Nephron (organoid): ENCODE measurements at regions not wholly inside any gene's neighbourhood (a gene's known extent, or its start where the extent isn't known, plus 50 kb on each side); places are given as distances from the start of the nearest gene placed in this dataset.

Experiments
- H3K27ac Mint-ChIP-seq, 3 experiments: 2 replicates each; pipeline ENCODE4 v1.8.0; 2020; ENCODE audit warnings: mixed read lengths in 3 of 3, mild to moderate bottlenecking in 2 of 3, moderate library complexity in 1 of 3
- H3K27me3 Mint-ChIP-seq: 2 replicates; pipeline ENCODE4 v1.8.0; 2021; ENCODE audit warnings: low read depth, mild to moderate bottlenecking, moderate library complexity, mixed read lengths
- H3K36me3 Mint-ChIP-seq: 2 replicates; pipeline ENCODE4 v1.8.0; 2020; ENCODE audit warnings: low read depth, mixed read lengths
- H3K4me1 Mint-ChIP-seq: 2 replicates; pipeline ENCODE4 v1.8.0; 2020; ENCODE audit warnings: mixed read lengths
- H3K4me3 Mint-ChIP-seq, 3 experiments: 2 replicates each; pipeline ENCODE4 v1.8.0; 2020; ENCODE audit warnings: mild to moderate bottlenecking in 3 of 3, mixed read lengths in 3 of 3, moderate library complexity in 2 of 3
- H3K9me3 Mint-ChIP-seq: 2 replicates; pipeline ENCODE4 v1.8.0; 2020; ENCODE audit warnings: mixed read lengths
- TF ChIP-seq, protein P1 (sequence below), 3 experiments: fragments of 200-600 bp; sonication (generic); IDR thresholded peaks; one replicate each; pipeline ENCODE4 v1.5.0; 2021; ENCODE audit warnings: antibody characterized with exemption in 3 of 3; ENCODE audit not compliant: unreplicated experiment in 3 of 3

DNA sequence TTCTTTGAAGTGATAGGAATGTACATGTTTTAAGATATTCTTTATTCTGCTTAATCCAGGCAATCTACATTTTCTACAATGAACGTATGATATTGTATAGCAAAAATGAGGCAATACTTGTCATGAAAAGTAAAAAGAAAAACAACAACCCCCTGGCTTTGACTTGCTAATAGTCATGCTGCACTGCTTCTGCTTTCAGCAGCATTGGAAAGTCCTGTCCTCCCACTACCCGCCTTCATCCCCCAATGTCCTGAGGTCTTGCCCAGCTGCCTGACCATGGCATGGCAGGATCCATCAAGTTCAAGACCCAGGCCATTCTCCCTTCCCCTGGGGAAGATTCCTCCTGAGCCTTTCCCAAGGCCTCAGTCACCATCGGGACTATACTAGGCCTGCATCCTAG lies 156.5 kb downstream of the SH3BGRL2 start:
- Mint-ChIP-seq H3K4me3 (no peak overlapping the region), H3K27ac (peak overlapping the region in 1 of 3 experiments; percentile 64), H3K27me3 (no peaks in the 10 kb centered on the region), H3K9me3 (no peaks in the 10 kb centered on the region), H3K4me1 (peaks cover 6% of the 10 kb centered on the region), H3K36me3 (no peaks in the 10 kb centered on the region)
- TF ChIP-seq, protein P1, sequence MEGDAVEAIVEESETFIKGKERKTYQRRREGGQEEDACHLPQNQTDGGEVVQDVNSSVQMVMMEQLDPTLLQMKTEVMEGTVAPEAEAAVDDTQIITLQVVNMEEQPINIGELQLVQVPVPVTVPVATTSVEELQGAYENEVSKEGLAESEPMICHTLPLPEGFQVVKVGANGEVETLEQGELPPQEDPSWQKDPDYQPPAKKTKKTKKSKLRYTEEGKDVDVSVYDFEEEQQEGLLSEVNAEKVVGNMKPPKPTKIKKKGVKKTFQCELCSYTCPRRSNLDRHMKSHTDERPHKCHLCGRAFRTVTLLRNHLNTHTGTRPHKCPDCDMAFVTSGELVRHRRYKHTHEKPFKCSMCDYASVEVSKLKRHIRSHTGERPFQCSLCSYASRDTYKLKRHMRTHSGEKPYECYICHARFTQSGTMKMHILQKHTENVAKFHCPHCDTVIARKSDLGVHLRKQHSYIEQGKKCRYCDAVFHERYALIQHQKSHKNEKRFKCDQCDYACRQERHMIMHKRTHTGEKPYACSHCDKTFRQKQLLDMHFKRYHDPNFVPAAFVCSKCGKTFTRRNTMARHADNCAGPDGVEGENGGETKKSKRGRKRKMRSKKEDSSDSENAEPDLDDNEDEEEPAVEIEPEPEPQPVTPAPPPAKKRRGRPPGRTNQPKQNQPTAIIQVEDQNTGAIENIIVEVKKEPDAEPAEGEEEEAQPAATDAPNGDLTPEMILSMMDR (IDR thresholded peaks at IDR 0.05; ENCODE audit: unreplicated experiment in 3 of 3), result no peak

DNA sequence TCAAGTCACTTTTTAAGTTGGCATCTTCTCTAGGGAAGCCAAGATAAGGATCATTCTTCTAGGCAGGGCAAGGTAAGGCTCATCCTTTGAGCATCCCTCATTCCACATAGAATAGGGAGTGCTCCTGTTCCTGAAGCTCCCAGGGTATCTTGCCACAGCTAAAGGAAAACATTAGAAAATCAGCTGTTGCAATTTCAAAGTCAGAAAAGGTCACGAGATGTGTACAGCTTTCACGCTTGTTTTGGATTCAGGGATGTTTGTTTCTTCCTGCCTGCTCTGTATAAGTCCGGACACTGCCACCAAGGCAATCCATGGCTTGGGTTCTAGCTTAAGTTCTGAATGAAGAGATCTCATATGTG lies 153.2 kb downstream of the SH3BGRL2 start:
- no peak overlapping the region for H3K4me3 Mint-ChIP-seq
- no peaks in the 10 kb centered on the region for H3K27me3 Mint-ChIP-seq
- H3K4me1 Mint-ChIP-seq, result peaks cover 6% of the 10 kb centered on the region
- TF ChIP-seq, protein P1 (IDR thresholded peaks at IDR 0.05; ENCODE audit: unreplicated experiment in 3 of 3), result no peak
- H3K36me3 Mint-ChIP-seq, result no peaks in the 10 kb centered on the region
- no peak overlapping the region for H3K27ac Mint-ChIP-seq
- no peaks in the 10 kb centered on the region for H3K9me3 Mint-ChIP-seq

DNA sequence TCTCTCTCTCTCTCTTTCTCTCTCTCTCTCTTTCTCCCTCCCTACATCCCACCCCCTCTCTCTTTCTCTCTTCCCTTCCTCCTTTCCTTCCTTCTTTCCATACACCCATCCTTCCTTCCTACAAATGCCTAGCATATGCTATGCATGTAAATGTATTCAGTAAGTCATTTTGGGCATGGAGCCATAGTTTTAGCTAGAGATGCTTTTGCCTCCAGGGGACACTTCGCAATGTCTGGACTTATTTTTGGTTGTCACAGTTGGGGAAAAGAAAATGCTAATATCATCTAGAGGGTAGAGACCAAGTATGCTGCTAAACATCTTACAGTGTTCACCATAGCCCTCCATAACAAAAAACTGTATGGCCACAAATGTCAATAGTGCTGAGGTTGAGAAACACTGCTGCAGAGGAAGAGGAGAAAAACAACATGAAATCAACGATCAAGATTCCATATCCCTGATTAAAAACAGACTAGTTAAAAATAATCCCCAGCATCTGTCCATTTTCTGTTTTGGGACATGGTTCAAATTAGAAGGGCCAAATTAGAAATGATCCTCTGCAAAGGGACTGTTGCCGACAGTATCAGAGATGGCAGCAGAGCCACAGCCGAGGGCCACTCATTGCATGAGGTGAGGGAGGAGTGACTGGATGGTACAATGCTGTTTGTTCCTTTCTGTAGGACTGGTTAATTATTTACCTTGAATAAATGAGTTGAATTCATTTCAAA lies 152.7 kb downstream of the SH3BGRL2 start:
- Mint-ChIP-seq H3K27me3 (no peaks in the 10 kb centered on the region), H3K36me3 (no peaks in the 10 kb centered on the region), H3K4me1 (peaks cover 6% of the 10 kb centered on the region), H3K4me3 (no peak overlapping the region), H3K9me3 (no peaks in the 10 kb centered on the region), H3K27ac (no peak overlapping the region)
- TF ChIP-seq, protein P1 (IDR thresholded peaks at IDR 0.05; ENCODE audit: unreplicated experiment in 3 of 3), result no peak

DNA sequence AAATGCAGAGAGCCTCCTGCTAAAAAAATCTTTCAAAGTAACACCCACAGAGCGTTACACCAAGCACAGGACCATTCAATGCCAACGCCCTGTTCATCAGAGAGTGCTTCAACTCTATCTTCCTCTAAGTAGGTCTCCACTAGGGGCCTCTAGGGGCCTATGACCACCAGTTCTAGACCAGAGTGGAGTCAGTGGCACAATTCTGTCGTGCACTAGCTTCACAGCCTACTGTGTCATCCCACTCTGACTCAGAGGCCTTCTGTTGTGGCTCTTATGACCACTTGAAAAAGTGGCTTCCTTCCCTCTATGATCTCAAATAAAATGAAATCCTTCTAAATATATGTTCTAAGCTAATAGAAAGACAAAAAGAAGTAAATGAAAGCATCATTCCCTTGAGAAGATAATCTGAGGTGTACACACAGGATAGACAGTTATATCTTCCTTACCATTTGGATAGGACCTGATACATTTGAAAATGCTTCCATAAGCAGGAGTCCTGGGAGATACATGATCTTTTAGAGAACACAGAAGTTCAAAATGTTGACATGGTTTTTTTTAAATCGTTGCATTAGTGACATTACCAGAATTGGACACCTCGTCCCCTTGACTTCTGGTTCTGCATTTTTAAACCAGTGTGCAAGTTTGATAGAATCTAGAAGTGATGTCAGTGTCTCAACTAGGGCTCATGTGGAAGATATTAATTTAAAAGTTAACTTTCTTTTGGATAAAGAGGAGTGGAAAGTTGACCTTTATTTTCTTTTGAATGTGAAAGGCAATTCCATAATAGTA lies 151.9 kb downstream of the SH3BGRL2 start:
- TF ChIP-seq, protein P1 (IDR thresholded peaks at IDR 0.05; ENCODE audit: unreplicated experiment in 3 of 3), result no peak
- H3K9me3 Mint-ChIP-seq, result no peaks in the 10 kb centered on the region
- H3K4me3 Mint-ChIP-seq, result no peak overlapping the region

DNA sequence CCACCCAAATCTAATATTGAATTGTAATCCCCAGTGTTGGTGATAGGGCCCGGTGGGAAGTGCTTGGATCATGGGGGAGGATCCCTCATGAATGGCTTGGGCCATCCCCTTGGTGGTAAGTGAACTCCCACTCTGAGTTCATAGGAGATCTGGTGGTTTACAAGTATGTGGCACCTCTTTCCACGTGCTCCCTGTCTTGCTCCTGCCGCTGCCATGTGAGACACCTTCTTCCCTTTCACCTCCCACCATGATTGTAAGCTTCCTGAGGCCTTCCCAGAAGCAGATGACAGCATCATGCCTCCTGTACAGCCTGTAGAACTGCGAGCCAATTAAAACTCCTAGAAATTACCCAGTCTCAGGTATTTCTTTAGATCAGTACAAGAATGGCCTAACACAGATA lies 150.8 kb downstream of the SH3BGRL2 start:
- TF ChIP-seq, protein P1 (IDR thresholded peaks at IDR 0.05; ENCODE audit: unreplicated experiment in 3 of 3), result no peak
- H3K27ac Mint-ChIP-seq, result no peak overlapping the region
- H3K36me3 Mint-ChIP-seq, result no peaks in the 10 kb centered on the region
- H3K4me3 Mint-ChIP-seq, result no peak overlapping the region
- peaks cover 6% of the 10 kb centered on the region for H3K4me1 Mint-ChIP-seq
- H3K9me3 Mint-ChIP-seq, result no peaks in the 10 kb centered on the region
- no peaks in the 10 kb centered on the region for H3K27me3 Mint-ChIP-seq

More for the DNA sequence above, 151.9 kb downstream of the SH3BGRL2 start:
- no peak overlapping the region for H3K27ac Mint-ChIP-seq
- no peaks in the 10 kb centered on the region for H3K36me3 Mint-ChIP-seq
- no peaks in the 10 kb centered on the region for H3K27me3 Mint-ChIP-seq
- H3K4me1 Mint-ChIP-seq, result peaks cover 6% of the 10 kb centered on the region
